Mucosa of descending colon (tissue), 3 donors: ENCODE measurements at regions not wholly inside any gene's neighbourhood (a gene's known extent, or its start where the extent isn't known, plus 50 kb on each side); places are given as distances from the start of the nearest gene placed in this dataset.

Source experiments
- ATAC-seq: fragments of 200-7000 bp; cut with Tn5 transposase; one replicate; pipeline ENCODE4 v1.9.1; 2020; ENCODE audit warnings: mild to moderate bottlenecking, moderate library complexity
- DNase-seq, 3 donors: peaks; one replicate each; pipeline ENCODE4 v3.0.0-alpha.2; 2020
- H3K36me3 ChIP-seq: fragments of 200-600 bp; one replicate; pipeline ENCODE4 v1.8.0; 2021; ENCODE audit warnings: low read depth, mild to moderate bottlenecking
- H3K4me1 ChIP-seq: fragments of 200-600 bp; one replicate; pipeline ENCODE4 v1.8.0; 2021; ENCODE audit warnings: low read depth, mild to moderate bottlenecking
- H3K4me3 ChIP-seq: fragments of 200-600 bp; one replicate; pipeline ENCODE4 v1.8.0; 2021; ENCODE audit warnings: mild to moderate bottlenecking
- H3K9me3 ChIP-seq: fragments of 200-600 bp; one replicate; pipeline ENCODE4 v1.8.0; 2021; ENCODE audit warnings: mild to moderate bottlenecking
- intact Hi-C, 2 donors: fragments of 100-400 bp; cut with DNase I in 1 of 2; cut with micrococcal nuclease in 1 of 2; formaldehyde crosslinking; loops; one replicate each; pipeline versions ENCODE4 v1.11.0 to v1.11.1; 2022; cut with DNase I, micrococcal nuclease
- TF ChIP-seq, protein P1 (sequence below): fragments of 200-600 bp; IDR thresholded peaks from one replicate; pipeline ENCODE4 v1.8.0; 2022; ENCODE audit warnings: antibody characterized with exemption, mild to moderate bottlenecking
- donor health status: DM: no; HTN: no; CAD: no; lungs with moderate emphysema.
- donor health status: DM: no; HTN: no; CAD: no.
- donor health status: DM: no; HTN: yes; CAD: no.

DNA sequence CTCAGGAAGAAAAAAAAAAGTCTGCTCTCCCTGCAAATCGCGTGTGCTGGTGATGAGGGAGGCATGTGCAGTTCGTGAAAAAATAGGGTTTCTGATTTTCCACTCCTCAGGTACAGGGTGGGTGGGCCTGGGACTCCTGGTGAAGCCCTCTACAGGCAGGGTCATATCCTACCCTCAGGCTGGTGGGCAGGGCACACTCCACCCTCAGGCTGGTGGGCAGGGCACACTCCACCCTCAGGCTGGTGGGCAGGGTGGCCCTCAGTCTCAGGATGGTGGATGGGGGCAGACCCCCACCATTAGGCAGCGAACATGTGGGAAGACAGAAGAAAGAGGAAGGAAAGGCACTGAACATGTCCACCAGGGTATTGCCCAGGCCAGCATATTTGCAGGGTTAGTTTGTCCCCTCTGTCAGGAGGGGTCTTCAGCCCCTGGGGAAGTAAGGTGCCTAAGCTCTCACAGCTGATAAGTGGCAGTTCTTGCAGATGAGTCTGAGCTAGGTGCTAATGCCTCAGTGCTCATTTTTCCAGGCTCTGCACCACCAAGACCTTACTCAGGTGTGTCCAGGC, 95.2 kb upstream of the RAB6C start:
- H3K36me3 ChIP-seq: no peaks in the 10 kb centered on the region
- TF ChIP-seq, protein P1, sequence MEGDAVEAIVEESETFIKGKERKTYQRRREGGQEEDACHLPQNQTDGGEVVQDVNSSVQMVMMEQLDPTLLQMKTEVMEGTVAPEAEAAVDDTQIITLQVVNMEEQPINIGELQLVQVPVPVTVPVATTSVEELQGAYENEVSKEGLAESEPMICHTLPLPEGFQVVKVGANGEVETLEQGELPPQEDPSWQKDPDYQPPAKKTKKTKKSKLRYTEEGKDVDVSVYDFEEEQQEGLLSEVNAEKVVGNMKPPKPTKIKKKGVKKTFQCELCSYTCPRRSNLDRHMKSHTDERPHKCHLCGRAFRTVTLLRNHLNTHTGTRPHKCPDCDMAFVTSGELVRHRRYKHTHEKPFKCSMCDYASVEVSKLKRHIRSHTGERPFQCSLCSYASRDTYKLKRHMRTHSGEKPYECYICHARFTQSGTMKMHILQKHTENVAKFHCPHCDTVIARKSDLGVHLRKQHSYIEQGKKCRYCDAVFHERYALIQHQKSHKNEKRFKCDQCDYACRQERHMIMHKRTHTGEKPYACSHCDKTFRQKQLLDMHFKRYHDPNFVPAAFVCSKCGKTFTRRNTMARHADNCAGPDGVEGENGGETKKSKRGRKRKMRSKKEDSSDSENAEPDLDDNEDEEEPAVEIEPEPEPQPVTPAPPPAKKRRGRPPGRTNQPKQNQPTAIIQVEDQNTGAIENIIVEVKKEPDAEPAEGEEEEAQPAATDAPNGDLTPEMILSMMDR: no peak
- no peaks in the 10 kb centered on the region for H3K4me1 ChIP-seq
- no peaks in the 10 kb centered on the region for H3K9me3 ChIP-seq
- no peak for ATAC-seq
- no peak for DNase-seq
- no peak overlapping the region for H3K4me3 ChIP-seq
- intact Hi-C loops: no loop called here

DNA sequence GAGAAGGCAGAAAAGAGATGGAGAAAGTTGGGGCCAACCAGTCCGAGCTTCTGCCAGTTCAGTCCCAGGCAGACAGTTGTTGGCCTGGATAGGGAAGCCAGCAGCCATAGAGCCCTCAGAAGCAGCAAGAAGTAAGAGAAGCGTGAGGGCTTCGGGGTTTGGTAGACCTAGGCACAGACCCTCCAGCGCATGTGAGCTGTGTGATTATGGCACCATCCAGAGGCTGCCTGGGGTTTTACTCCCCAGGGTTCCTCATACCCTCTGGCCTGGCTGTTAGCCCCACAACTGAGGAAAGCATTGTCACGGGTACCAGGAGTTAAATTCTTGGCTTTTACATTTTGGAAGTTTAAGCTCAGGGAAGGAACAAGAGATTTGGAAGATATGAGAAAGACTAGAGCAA, 93.7 kb upstream of the RAB6C start:
- no peaks in the 10 kb centered on the region for H3K9me3 ChIP-seq
- no peaks in the 10 kb centered on the region for H3K36me3 ChIP-seq
- TF ChIP-seq, protein P1: no peak
- intact Hi-C loops: no loop called here
- H3K4me3 ChIP-seq: no peak overlapping the region
- no peak for ATAC-seq
- no peak for DNase-seq
- H3K4me1 ChIP-seq: no peaks in the 10 kb centered on the region

DNA sequence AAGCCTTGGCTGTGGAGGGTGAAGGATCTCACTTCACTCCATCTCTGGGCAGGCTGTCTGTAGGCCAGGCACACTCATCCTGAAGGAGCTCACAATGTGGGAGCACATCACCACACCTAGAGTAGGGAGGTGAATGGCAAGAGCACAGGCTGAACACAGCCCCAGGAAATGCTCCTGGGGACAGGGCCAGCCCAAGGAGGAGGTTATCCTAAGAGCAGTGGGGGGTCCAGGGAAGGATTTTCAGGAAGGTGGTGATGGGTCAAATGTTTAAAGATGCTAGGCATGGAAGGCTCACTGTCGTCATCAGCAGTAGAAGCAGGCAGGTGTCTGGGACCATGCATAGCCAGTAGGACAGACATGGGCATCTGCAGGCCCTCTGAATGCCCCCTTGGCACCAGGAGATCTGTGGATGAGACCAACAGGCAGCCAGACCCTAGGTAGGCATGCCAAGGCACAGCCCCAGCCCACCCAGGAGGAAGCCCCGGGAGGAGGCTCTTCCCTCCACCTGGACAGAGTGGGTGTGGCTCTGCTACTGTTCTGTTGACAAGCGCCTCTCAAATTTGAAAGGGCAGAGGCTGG, 91.7 kb upstream of the RAB6C start:
- TF ChIP-seq, protein P1: no peak
- Histone ChIP-seq H3K9me3 (no peaks in the 10 kb centered on the region), H3K4me3 (no peak overlapping the region), H3K4me1 (no peaks in the 10 kb centered on the region), H3K36me3 (no peaks in the 10 kb centered on the region)
- no peak for DNase-seq
- no peak for ATAC-seq
- intact Hi-C loops: no loop called here

DNA sequence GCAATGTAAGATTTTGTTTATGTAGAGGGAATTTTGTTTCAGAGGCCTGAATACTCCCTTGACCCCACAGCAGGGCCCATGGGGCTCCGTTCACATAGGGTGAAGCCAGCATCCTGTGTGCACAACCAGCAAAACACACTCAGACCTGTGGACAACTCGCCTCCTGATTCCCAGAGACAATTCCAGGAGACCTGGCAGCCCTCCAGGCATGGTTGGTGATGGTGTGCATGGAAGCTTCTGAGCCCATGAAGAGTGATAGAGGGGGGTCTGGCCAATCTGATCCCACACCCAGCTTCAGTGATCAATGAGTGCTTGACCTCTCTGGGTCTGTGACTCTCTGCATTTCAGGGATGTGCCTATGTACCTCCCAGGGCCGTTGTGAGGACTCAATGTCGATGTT, 91.0 kb upstream of the RAB6C start:
- H3K4me1 ChIP-seq: no peaks in the 10 kb centered on the region
- no peak overlapping the region for H3K4me3 ChIP-seq
- DNase-seq: no peak
- intact Hi-C loops: no loop called here
- no peaks in the 10 kb centered on the region for H3K9me3 ChIP-seq
- TF ChIP-seq, protein P1: no peak
- H3K36me3 ChIP-seq: no peaks in the 10 kb centered on the region
- no peak for ATAC-seq

DNA sequence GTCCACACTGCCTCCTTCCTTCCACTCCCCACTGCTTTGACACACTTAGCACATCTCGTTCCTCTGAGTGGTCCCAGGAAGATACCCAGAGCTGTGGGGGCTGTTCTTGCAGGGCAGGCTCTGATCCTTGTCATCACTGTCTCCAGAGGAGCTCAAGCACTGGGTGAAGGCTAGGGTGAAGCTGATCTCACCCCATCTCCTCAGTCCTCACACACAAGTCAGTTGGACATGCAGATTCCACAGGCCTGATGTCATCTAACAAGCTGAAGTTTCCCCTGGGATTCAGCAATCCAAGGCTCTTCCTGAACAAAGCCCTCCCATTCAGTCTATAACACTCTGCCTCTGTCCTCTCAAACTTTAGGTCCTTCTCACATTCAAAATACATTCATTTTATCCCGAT, 90.6 kb upstream of the RAB6C start:
- Histone ChIP-seq H3K4me3 (no peak overlapping the region), H3K36me3 (no peaks in the 10 kb centered on the region), H3K4me1 (no peaks in the 10 kb centered on the region), H3K9me3 (no peaks in the 10 kb centered on the region)
- DNase-seq (no peak), ATAC-seq (no peak)
- TF ChIP-seq, protein P1: no peak
- intact Hi-C loops: no loop called here
